ENCODE measurements at regions not wholly inside any gene's neighbourhood (a gene's known extent, or its start where the extent isn't known, plus 50 kb on each side); places are given as distances from the start of the nearest gene placed in this dataset.

DNA sequence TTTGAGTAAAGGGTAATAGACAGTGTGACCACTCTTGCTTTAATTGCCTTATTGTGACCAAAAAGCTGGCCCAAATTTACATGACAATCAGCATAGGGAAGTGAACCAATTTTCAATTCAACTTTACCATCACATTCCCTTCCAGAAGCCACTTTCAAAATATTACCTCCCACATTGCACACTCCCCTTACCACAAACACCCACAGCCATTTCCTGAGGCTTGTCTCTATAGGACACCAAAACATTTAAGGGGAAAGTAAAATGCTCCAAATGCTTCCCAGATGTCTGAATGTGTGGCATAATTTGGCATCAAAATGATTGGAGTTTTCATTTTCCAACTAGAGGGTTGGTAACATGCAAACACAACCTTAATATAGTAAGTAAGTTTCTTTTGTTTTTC is 616.1 kb downstream of the SLC4A3 start:
- Histone ChIP-seq H3K9ac (ENCODE audit: insufficient read depth in 1 of 2, low read depth in 2 of 2, low read length in 2 of 2) (no peak overlapping the region), H4K20me1 (replicated peaks; ENCODE audit: control insufficient read depth, insufficient read depth, low read length) (no peaks in the 10 kb centered on the region), H3K36me3 (ENCODE audit: control insufficient read depth, insufficient read depth, low read length) (no peaks in the 10 kb centered on the region), H3K4me3 (no peak overlapping the region), H3K27me3 (ENCODE audit: control insufficient read depth in 2 of 2, insufficient read depth in 2 of 2, low read length in 2 of 2) (no peaks in the 10 kb centered on the region), H3K4me2 (ENCODE audit: insufficient read depth, low read length) (no peak overlapping the region), H2AFZ (ENCODE audit: low read depth, low read length) (no peak overlapping the region), H3K9me3 (replicated peaks; ENCODE audit: control insufficient read depth, insufficient read depth, low read depth, low read length) (no peaks in the 10 kb centered on the region), H3K9me1 (ENCODE audit: control insufficient read depth, insufficient read depth, low read length) (no peaks in the 10 kb centered on the region), H3K4me1 (replicated peaks in 1 of 2; ENCODE audit: control insufficient read depth in 2 of 2, insufficient read depth in 2 of 2, low read length in 2 of 2) (no peaks in the 10 kb centered on the region), H3K27ac (ENCODE audit: extremely low read depth, low read depth, low read length) (no peak overlapping the region), H3K79me2 (ENCODE audit: control insufficient read depth, insufficient read depth, low read length) (no peaks in the 10 kb centered on the region)
- CTCF ChIA-PET (ENCODE audit: low intra/inter-chr PET ratio), result no interaction called here
- no peak for DNase-seq (ENCODE audit: extremely low read depth in 1 of 4, low spot score in 3 of 4)
- TF ChIP-seq, protein P1, sequence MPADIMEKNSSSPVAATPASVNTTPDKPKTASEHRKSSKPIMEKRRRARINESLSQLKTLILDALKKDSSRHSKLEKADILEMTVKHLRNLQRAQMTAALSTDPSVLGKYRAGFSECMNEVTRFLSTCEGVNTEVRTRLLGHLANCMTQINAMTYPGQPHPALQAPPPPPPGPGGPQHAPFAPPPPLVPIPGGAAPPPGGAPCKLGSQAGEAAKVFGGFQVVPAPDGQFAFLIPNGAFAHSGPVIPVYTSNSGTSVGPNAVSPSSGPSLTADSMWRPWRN (IDR thresholded peaks at IDR 0.05; ENCODE audit: low read depth), result no peak
- TF ChIP-seq GATAD2B (IDR thresholded peaks at IDR 0.05; ENCODE audit: borderline replicate concordance) (no peak), NCOA4 (IDR thresholded peaks at IDR 0.05; ENCODE audit: partially characterized antibody) (no peak), TAL1 (IDR thresholded peaks at IDR 0.05) (no peak), ZNF212 (CRISPR knock-in tag; IDR thresholded peaks at IDR 0.05) (no peak)
- no peak for FAIRE-seq
- BruUV-seq (replicated peaks), result no TSS peak
- no peak for ATAC-seq
- in situ Hi-C loops (cut with MboI) (no loop called here), intact Hi-C loops (cut with micrococcal nuclease) (no loop called here)
- POLR2A ChIA-PET, result no interaction called here

DNA sequence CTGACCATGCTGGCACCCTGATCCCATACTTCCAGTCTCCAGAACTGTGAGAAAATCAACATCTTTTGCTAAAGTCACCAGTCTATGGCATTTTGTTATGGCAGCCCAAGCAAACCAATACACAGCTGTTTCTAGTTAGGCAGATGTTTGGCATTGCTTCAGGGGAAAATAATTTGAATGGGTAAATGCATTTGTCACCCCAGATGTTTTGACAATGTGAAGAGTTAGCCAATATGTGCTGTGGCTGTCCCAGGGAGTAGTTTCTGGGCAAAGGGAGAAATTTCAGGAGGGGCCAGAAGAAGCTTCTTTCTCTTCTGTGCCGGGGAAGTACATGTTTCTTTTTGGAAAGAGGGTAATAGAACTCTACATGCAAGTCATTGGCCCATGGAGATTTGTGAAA is 619.0 kb downstream of the SLC4A3 start:
- no TSS peak for BruUV-seq (replicated peaks)
- no peaks in the 10 kb centered on the region for H3K79me2 ChIP-seq (ENCODE audit: control insufficient read depth, insufficient read depth, low read length)
- CTCF ChIA-PET (ENCODE audit: low intra/inter-chr PET ratio), result no interaction called here
- FAIRE-seq (no peak), DNase-seq (ENCODE audit: extremely low read depth in 1 of 4, low spot score in 3 of 4) (no peak), ATAC-seq (no peak)
- intact Hi-C loops (cut with micrococcal nuclease), result no loop called here
- WGBS (ENCODE audit: insufficient coverage, low coverage, missing lambda C conversion rate), result 0% methylated on average over 1 of the region's 1 CpG
- H3K4me1 ChIP-seq (replicated peaks in 1 of 2; ENCODE audit: control insufficient read depth in 2 of 2, insufficient read depth in 2 of 2, low read length in 2 of 2), result no peaks in the 10 kb centered on the region
- no peaks in the 10 kb centered on the region for H3K9me3 ChIP-seq (replicated peaks; ENCODE audit: control insufficient read depth, insufficient read depth, low read depth, low read length)
- no peaks in the 10 kb centered on the region for H3K9me1 ChIP-seq (ENCODE audit: control insufficient read depth, insufficient read depth, low read length)
- no peaks in the 10 kb centered on the region for H3K36me3 ChIP-seq (ENCODE audit: control insufficient read depth, insufficient read depth, low read length)
- no peak overlapping the region for H3K4me2 ChIP-seq (ENCODE audit: insufficient read depth, low read length)
- TF ChIP-seq ZNF696 (CRISPR knock-in tag; conservative IDR thresholded peaks at IDR 0.05), result no peak
- TF ChIP-seq, protein P2, sequence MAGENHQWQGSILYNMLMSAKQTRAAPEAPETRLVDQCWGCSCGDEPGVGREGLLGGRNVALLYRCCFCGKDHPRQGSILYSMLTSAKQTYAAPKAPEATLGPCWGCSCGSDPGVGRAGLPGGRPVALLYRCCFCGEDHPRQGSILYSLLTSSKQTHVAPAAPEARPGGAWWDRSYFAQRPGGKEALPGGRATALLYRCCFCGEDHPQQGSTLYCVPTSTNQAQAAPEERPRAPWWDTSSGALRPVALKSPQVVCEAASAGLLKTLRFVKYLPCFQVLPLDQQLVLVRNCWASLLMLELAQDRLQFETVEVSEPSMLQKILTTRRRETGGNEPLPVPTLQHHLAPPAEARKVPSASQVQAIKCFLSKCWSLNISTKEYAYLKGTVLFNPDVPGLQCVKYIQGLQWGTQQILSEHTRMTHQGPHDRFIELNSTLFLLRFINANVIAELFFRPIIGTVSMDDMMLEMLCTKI (IDR thresholded peaks at IDR 0.05; ENCODE audit: partially characterized antibody), result no peak
- TF ChIP-seq ZNF24 (IDR thresholded peaks at IDR 0.05), result no peak
- no peak for TF ChIP-seq SNIP1 (IDR thresholded peaks at IDR 0.05; ENCODE audit: low read depth)
- no peak for TF ChIP-seq NCOA2 (IDR thresholded peaks at IDR 0.05; ENCODE audit: partially characterized antibody in 2 of 2)
- no peak for TF ChIP-seq LARP7 (IDR thresholded peaks at IDR 0.05)
- TF ChIP-seq FUS (optimal IDR thresholded peaks at IDR 0.05; ENCODE audit: low read depth, low read length), result no peak
- no peak for TF ChIP-seq ZNF57 (CRISPR knock-in tag; IDR thresholded peaks at IDR 0.05)
- TF ChIP-seq, protein P3, sequence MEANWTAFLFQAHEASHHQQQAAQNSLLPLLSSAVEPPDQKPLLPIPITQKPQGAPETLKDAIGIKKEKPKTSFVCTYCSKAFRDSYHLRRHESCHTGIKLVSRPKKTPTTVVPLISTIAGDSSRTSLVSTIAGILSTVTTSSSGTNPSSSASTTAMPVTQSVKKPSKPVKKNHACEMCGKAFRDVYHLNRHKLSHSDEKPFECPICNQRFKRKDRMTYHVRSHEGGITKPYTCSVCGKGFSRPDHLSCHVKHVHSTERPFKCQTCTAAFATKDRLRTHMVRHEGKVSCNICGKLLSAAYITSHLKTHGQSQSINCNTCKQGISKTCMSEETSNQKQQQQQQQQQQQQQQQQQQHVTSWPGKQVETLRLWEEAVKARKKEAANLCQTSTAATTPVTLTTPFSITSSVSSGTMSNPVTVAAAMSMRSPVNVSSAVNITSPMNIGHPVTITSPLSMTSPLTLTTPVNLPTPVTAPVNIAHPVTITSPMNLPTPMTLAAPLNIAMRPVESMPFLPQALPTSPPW (CRISPR knock-in tag; IDR thresholded peaks at IDR 0.05), result no peak
- TF ChIP-seq ZNF143 (CRISPR knock-in tag; IDR thresholded peaks at IDR 0.05), result no peak
- TF ChIP-seq KDM4B (IDR thresholded peaks at IDR 0.05; ENCODE audit: borderline replicate concordance in 2 of 2, low read depth in 1 of 2), result no peak
- H3K4me3 ChIP-seq, result no peak overlapping the region
- POLR2A ChIA-PET, result no interaction called here
- no peak overlapping the region for H2AFZ ChIP-seq (ENCODE audit: low read depth, low read length)
- no peaks in the 10 kb centered on the region for H3K27me3 ChIP-seq (ENCODE audit: control insufficient read depth in 2 of 2, insufficient read depth in 2 of 2, low read length in 2 of 2)
- no peaks in the 10 kb centered on the region for H4K20me1 ChIP-seq (replicated peaks; ENCODE audit: control insufficient read depth, insufficient read depth, low read length)
- no peak overlapping the region for H3K9ac ChIP-seq (ENCODE audit: insufficient read depth in 1 of 2, low read depth in 2 of 2, low read length in 2 of 2)
- H3K27ac ChIP-seq (ENCODE audit: extremely low read depth, low read depth, low read length), result no peak overlapping the region
- in situ Hi-C loops (cut with MboI), result no loop called here

Data from K562 (cell line).